Muscle of arm (tissue), 1 donor: ENCODE measurements at regions not wholly inside any gene's neighbourhood (a gene's known extent, or its start where the extent isn't known, plus 50 kb on each side); places are given as distances from the start of the nearest gene placed in this dataset.

Source experiments
- DNase-seq: peaks from one replicate; pipeline ENCODE4 v3.0.0-alpha.2; 2013

DNA sequence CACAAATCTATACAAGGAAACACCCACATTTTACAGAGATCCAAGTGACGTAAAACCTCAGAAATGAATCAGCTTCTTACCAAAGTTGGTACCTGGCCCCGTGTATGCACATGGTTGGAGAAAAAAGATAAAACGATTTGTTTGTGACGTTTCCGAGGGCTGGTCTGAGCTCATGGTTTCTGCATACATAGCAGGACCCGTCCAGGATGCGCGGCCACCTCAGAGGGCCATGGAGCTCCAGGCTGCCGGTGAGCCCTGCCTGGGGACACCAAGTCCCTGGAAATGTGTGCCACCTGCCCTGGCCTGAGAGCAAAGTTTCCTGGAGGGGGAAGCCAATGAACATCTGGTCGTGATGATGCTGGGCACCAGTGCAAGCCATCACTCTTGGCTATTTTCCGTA, 402.6 kb upstream of the MKI67 start:
- no peak for DNase-seq

DNA sequence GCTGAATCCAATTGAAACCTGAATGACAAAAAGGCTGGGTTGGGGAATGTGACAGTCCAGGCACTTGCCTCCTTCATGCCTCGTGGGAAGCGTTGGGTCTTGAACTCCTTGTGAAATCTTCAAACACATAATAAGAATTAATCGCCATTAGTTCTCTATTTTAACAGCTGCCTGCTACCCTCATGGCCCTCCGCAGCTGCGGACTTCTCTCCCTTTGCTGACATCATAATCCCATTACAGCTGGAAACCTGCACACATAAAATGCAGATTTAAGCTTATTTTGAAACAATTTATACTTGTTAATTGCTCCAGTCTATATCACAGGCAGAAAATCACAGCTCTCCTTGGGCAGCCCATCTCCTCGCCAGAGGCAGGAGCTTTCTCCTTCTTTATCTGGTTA, 403.0 kb upstream of the MKI67 start:
- no peak for DNase-seq

DNA sequence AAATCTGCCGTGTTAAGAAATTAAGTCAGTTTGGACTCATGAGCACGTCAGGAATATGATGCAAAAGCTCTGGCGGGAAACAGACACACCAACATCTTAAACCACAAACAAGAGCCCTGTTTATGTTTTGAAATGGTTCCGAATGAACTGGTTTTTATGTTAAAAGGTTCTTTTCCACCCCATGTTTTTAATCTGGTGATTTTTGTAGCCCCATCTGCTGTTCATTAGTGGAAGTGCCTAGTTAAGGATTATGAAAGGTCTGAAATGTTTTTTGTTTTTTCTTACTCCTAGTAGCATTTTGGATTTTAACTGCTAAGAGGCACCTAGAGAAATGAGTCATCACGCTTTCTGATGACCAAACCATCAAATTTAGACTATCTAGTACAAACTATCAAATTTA, 404.1 kb upstream of the MKI67 start:
- no peak for DNase-seq

DNA sequence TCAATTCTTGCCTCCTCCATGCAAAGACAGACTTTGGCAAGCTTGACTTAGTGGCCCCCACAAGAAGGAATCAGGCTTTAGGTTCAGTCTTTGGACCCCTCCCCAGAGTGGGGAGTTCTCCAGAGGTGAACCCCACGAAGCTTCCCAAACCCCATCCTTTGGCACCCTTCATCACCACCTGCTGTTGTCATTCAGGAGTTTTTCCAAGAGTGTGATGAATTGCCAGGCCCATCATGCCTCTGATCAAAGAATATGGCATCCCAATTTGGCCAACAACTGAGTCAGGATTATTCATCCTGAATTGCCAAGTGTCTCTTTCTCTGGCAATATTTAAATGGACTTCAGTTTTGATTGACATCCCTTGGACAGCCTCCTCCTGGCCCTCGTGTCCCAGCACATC, 404.7 kb upstream of the MKI67 start:
- DNase-seq = no peak

DNA sequence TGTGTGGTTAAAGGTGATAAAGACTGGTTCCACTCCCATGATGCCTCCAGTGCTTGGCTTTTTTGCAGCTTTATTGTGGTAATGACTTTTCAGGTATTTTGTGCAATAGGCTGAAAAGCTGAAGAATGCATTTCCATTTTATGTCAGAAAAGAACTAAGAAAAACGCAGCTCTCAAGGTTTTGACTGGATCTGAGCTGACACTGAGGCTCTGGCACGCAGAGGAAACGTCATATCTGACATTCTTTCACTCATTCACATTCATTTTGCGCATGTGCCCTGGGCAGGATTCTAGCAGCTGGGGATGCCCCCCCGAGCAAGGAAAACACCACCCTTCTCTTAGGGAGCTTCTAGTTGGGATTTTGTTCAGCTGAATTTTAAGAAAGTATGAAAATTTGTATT, 408.5 kb upstream of the MKI67 start:
- DNase-seq = no peak

DNA sequence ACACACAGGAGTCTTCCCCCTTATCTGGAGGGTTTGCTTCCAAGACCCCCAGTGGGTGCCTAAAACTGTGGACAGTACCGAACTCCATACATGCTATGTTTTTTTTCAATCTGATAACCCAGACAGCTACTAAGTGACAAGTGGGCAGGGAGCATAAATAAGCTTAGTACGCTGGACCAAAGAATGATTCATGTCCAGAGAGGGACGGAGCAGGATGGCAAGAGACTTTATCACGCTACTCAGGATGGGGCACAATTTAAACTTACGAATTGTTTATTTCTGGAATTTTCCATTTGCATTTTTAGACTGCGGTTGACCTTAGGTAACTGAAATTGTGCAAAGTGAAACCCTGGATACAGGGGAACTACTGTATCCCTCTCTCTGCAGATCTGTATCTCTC, 410.0 kb upstream of the MKI67 start:
- no peak for DNase-seq

DNA sequence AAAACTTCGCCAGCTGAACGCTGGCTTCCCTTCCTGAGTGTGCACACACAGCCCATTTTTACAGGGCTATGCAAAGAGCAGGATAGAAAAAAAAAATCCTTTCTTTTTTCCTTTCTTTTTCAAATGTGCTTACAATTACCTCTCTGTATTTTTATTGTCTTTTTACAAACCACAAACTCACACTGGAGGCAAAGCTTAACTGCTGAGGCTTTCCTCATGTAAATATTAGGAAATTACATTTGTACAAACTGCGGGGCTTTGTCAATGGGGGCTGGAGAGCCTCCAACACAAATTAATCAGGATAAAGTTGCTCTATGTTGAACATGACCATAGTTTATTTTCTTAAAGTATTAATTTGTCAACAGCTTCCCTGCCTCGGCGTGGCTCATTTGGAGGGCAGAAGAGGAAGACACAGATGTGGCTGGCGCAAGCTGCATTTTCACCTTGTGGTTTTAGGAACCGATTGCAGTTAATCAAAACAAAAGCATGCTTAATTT, 411.7 kb upstream of the MKI67 start:
- no peak for DNase-seq

DNA sequence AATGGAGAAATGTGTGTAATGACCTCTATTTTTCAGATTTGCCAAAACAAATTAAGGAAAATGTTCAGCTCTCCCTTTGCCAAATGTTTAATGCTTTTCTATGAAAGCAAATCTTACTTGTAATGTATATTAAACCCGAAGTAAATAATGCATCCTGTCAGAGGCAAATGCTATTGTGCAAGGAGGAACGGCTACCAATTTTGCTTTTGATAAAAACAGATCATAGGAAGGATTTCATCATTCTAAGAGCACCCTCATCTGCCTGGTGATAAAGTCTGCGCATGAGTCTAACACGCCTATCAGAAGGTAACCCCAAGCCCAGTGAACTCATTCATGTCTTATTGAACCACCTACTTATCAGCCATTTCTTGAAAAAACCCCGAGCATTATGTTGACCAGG, 412.4 kb upstream of the MKI67 start:
- DNase-seq = no peak

DNA sequence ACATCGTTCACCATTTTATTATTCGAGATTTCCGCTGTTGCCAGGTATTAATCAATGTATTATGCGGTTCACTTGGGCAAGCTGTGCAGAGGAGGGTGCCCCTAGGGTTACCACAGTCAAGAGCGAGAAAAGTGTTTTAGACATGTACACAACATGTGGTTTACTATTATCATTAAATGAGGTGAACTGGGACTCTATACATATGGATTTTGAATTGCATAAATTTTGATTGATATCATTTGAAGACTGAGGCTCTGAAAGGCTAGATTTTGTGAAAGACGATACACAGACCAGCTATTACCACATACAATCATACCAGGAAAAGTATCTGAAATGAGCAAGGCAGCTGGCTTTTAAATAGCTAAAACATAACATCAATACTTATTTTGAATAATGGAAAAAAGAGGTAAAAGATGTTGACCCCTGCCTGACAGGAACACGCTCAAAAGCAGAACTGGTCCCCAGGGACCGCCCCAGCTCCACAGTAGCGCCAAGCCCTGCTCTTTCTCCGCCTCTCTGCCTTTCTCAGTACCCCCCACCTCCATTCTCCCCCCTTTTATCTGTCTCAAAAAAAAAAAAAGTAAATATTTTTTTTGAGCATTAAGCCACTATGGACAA, 413.4 kb upstream of the MKI67 start:
- peak; percentile 70 for DNase-seq

DNA sequence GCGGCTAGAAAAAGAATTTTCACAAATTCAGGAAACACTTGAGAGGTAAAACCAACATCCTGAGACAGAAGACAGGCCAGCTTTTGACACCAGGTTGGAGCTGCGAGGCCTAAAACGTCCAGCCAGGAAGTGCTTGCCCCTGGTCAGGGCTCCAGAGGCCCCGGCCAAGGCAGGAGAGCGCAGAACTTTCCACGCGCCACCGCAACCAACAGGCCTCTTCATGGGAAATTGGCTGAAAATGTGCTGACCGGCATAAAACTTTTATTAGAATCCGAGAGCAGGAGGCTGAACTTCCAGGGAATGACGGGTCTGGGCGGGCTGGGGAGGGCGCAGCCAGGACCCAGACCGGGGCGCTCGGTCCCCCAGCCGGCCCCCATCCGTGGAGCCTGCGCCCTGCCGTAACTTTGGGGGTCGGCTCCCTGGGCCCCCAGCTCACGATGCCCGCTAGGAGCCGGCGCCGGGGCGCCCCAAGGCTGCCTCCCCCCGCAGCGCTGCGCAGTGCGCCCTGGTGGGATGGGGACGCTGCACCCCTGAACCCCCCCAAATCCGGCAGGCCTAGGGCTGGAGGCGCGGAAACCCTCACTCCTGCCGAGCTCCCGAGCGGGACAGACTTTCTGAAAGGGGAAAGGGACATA, 414.0 kb upstream of the MKI67 start:
- DNase-seq = peak; percentile 85

DNA sequence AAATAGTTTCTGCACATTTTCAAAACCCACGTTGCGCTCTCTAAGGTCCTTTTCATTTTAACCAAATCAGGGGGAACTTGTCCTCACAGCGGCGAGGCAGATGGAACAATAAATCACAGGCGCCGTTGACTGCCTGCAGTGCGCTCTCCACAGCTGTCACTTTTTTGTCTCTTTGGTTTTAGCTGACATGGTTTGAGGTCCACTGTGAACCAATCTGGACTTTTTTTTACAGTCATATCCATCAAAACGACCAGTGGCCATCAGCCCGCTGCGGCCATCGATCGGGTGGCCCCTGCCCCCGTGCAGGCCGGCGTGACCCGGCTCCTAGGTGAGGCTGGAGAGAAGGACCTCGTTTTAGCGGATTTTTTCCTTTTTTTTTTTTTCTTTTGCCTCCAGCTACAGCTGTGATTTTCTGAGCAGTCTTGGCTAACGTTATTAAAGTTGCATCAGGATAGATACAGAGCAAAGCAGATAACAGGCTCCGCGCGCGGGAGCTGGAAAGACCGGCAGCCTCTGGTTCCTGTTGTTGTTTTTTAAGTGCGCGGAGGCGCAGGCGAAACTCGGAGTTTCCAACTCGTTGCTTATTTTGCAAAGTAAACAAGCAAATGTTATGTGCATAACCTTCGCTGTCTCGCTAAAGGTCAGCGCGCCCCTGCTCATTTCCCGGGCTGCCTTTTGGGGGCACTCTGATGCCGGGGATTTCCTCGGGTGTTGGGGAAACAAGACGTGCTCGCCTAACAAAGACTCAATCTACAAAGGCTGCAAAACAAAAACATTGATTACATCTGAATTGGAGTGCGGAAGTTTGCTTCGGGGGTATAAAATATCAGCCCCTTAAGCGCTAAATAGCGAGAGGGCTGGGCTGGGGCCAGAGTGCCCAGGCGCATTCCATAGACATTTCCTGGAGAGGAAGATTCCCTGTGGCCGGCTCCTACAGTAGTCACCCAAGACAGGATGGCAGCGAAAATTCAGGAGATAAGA, 414.8 kb upstream of the MKI67 start:
- peak; percentile 79 for DNase-seq

DNA sequence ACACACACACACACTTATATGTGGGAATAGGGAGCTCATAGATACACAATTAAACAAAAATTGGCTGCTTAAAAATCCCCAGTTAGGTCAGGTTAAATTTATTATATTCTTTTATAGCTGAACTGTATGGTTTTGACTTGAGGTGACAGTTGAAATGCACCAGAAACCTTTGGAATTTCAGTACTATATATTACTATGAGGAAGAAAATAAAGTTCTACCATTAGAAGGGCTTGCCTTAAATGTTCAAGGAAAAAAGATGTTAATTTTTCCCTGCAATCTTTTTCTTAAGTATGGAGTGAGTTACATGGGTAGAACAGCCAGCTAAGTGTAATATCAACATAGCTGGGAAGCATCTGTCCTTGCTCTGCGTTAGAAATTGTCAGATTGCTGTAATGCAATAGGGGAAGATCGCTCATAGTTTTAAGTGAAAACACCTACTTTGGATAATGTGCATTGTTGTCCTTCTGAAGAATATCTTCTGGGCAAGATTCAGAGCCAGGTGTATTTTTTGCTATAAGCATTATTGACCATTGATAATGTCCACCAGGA, 415.8 kb upstream of the MKI67 start:
- DNase-seq = no peak

DNA sequence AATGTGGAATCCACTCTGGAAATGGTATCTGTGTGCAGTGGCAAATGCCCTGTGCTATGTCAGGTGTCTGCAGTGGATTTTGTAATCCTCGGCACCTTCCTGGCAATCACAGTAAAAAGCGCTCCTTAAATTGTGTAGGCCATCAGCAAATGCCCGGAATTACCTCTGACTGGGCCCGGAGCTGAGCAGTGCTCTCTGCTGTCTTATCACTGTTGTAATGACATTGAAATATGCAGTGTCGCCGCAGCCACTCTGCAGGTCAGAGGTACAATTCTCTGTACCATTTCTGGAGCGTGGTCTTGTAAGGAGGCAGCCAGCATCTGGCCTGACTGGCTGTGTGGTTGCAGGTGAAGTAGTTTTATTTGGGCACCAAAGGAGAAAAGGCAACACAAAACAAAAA, 416.4 kb upstream of the MKI67 start:
- DNase-seq = no peak

DNA sequence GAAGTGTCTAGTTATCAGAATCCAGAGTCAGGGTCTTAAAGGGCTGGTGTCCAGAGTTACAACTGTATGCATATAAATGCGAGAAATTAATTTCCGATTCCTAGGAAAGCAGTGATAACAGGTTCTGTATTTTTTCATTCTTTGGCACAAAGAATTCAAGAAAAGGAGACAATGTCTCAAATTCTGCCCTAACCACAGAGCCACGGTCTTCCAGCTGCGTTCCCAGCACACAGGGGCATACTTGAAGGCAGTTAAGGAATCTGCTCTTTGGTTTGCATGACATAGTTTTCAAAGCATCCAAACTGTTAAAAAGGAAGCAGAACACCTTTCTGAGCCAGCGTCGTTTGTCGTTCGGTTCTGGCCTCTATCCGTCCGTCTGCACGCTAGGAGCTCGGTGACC, 416.9 kb upstream of the MKI67 start:
- no peak for DNase-seq

DNA sequence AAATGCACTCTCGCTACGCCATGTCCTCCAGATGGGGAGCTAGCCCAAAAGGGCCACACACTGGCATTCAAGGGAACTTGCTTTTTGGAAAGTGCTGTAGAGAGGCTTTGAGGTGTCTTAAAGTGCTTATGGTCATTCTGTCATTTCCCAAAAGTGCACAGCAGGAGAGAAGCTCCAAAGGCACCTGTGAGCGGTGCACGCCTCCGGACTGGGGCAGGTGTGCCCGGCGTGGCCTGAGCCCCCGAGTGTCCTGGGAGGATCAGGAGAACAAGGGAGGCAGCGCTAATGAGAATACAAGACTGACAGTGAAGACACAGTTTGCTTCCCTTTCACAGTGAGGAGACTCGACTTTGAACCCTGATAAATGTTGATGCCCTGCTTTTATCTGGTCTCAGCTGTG, 419.0 kb upstream of the MKI67 start:
- no peak for DNase-seq

DNA sequence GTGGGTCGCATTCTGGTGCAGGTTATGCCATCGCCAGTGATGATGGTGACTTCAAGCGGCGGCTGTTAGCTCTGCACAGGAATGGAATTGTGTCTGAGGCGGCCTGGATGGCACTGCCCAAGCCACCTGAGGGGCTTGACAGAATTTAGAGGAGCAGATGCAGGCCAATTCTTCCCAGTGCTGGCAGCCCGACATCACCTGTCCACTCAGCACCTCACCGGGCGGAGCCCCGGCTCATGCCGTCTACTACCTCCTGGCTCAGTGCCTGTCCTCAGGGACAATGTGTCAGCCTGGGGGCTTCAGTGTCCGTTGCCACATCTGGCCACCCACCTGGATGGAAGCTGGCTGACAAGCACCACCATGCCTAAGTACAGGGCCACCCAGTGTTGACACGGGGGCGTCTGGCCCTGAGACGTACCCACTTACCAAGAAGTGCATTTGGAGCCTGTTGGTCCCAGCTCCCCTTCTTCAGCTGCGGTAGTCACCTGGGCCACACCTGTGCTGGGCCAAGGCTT, 420.5 kb upstream of the MKI67 start:
- no peak for DNase-seq

DNA sequence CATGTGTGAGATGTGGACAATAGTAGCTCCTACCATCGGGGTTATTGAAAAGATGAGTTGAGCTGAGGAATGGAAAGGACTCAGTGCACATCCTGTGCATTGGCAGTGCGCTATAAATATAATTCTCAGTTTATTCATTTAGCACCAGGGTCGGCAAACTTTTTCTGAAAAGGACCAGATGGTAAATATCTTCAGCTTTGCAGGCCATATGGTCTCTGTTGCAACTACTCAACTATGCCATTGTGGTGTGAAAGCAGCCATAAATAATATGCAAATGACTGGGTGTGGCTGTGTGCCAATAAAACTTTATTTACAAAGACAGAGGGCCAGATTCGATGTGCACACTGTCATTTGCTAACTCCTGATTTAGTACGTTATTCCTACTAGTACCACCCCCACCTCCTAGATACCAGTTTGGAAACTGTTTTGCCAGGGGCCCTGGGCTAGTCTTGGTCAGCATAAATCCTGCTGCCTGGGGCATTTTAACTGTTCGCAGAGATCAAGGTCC, 422.9 kb upstream of the MKI67 start:
- DNase-seq = no peak

DNA sequence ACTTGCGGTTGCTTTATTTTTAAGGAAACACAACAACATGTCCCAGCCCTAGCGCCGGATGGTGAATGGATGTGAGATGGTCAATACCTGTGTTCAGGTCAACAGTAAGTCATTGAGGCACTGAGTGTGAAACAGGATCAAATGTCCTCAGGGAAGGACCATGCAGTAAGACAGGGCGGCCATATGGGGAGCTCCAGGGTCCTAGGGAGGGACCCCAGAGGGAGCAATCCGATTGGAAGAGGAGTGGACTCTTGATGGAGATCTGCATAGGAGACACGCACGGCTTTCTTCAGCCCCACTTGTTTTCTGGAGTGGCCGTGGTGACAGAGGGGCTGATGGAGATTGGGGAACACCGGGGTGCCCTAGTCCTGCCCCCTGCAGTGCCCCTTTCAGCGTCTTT, 423.8 kb upstream of the MKI67 start:
- DNase-seq = no peak

DNA sequence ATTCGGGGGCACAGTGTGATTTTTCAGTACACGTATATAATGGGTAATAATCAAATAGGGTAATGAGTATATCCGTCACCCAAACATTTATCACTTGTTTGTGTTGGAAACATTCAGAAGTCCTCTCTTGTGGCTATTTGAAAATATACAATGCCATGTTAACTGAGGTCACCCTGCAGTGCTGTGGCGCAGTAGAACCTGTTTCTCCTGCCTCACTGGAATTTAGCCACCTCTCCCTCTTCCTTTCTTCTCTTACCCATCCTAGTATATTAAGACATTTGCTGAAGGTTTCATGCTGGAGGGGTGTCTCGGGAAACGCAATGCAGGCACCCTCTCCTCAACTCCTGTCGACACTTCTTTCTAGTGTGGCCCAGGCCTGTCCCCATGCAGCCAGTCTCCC, 425.3 kb upstream of the MKI67 start:
- DNase-seq = no peak

DNA sequence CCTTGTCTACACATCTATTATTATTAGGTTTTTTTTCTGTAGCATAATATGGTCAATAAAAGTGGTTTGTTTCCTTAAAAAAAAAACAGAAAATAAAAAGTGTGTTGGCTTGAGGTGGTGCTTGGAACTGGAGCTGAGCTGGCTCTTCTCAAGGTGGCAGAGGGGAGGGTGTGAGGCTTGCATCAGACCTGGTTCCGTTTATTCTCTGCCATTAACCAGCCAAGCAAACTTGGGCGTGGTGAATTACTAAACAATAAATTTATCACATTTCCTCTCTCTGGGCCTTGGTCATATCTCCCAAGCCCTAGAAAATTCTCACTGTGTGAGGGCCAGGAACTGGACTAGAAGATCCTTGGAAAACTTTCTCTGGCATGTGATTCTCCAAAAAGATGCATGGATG, 427.5 kb upstream of the MKI67 start:
- DNase-seq = no peak

DNA sequence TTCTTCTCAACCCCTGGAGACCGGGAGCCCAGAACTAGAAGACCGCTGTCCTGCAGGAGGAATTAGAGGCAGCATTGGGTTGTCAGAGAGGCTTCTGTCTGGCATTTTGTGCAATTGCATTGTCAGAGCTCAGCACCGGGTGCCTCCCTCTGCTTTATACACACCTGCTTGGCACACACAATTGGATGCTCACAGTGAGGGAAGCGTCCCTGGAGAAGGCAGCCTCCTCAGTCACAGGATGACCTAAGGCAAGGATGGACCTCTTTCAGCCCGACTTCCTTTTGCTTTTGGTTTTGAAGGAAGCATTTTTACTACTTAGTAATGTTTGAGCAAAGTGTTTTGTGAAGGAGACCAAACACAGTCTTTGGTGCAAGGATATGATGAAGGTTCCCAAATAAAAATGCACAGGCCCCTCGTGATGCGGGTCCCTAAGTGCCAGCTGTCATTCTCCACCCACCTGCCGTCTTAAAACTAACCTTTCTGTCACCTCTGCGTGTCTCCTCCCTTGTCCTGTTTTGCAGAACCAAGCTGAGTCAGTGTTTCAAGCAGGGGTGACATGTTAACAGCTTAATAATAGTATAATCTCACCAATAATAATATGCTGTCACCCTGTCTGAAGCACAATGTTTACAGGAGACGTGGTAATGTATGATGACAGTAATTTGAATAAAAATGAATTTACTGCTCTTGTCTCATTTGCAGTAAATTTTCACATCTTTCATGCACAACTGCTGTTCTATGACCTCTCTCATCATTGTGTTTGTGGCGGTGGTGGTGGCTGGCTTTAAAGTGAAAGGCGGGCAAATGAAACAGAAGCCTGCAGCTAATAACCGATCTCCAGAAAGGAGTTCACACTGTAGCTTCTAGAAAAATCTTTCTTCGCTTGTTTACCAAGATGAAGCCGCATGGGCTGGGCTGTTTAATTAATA, 430.2 kb upstream of the MKI67 start:
- DNase-seq = no peak
